HG03108 (cell line): ENCODE measurements at regions not wholly inside any gene's neighbourhood (a gene's known extent, or its start where the extent isn't known, plus 50 kb on each side); places are given as distances from the start of the nearest gene placed in this dataset.

ENCODE experiments used
- ATAC-seq: cut with Tn5 transposase; IDR thresholded peaks from one replicate; pipeline ENCODE4 v1.9.1; 2021; ENCODE audit warnings: moderate library complexity; ENCODE audit not compliant: unreplicated experiment

GRCh38 chr20:60310560-60311349, 352.5 kb downstream of the CDH26 start:
- no peak for ATAC-seq

DNA sequence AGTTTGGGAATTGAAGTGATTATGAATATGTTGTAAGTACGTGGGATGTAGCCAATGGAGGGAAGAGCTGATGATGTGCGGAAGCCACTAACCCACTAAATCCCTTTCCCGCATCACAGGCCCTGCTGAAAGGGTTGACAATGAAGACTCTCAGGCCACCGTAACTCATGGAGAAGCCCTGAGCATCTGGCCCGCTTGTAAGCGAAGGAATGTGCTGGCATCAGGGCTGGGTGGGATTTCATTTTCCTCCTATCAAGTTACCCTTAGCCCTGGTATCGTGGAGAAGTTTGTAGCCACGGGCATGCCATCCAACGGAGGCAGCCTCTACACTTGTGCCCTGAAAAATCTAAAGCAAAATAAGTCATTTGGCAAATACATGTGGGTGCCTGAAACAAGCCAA, 355.0 kb downstream of the CDH26 start:
- ATAC-seq: no peak

DNA sequence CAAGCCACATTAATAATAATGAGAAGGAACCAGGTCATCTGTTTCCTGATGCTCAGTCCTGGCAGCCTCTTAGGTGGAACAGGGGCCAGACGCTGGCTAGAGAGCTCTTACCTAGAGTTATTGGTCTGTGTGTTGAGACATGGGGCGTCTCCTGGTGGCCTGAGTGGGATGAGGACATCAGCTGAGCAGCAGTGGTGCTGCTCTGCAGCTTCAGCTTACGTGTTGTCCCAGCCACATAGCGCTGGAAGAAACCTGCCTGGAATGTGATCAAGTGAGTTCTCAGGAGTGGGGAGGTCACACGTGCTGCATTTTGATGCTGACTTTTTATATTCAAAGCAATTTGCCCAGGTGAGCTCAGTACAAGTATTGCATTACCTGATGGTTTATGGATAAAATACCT, 355.4 kb downstream of the CDH26 start:
- no peak for ATAC-seq

DNA sequence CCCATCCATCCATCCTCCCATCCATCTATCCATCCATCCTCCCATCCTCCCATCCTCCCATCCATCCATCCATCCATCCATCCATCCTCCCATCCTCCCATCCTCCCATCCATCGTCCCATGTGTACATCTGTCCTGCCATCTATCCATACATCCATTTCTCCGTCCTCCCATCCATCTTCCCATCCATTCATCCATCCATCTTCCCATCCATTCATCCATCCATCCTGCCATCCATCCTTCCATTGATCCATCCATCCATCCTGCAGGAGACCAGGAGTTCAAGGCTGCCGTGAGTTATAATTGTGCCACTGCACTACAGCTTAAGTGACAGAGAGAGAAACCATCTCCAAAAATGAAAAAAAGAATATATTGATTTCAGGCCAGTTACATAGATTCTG, 356.5 kb downstream of the CDH26 start:
- no peak for ATAC-seq

DNA sequence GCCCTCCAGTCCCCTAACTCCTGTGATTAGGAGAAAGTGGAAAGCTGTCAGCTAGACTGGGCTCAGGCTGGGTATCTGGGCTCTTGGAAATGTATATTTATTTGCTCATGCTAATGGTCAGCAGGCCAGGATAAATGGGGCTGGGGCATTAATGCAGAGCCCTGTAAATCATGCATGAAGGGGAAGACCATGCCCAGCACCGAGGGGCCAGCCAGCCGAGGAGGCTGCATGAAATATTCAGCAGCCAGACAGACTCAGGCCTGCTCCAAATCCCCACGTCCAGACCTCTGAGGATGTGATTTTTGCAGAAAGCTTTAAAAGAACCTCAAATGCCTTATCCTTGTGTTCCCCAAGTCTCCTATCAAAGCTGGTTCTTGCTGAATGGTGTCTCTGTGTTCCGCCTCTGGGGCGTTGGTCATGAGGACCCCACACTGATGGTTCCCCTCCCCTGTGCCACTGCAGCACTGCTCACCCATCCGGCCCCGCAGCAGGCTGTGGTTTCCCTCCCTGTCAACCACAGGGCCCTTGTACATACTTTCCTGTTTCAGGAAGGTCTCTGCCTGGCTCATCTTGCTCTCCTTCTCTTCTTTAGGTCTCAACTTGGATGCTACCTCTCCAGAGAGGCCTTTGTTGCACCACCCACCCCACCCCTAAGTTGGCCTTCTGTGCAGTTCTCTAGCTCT, 358.4 kb downstream of the CDH26 start:
- no peak for ATAC-seq

DNA sequence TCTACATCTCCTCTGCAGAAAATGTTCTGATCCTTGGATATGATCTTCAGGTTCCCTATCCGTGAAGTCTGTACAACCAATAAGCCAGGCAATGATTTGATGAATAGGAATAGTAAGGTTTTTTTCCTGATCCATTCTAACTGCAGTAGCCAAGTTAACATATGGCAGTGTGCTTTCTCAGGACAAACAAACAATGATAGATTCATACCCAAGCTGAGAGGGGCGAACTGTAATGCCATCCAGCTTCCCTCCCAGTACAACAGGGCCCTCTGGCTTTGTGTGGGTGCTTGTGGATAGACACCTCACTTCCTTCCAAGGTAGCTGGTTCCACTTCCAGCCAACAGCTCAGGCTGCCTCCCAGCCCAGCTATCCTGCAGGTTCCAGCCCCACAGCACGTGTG, 359.2 kb downstream of the CDH26 start:
- ATAC-seq: no peak

DNA sequence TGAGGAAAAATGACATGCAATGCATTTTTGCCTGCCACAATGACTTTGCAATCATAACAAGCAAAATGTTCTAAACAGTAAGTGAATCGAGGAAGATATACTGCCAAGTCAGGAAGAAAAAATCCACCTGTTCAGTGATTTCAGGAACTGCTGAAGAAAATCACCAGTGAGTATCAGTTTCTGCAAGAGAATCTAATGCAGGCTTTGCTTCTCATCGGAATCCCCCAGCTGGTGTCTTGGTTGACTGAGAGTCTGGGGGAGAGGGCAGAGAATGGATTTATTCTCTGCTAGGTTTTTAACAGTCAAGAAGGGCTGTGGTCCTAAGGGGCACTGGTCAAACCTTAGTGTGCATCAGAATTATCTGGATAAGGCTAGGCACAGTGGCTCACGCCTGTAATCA, 363.4 kb downstream of the CDH26 start:
- ATAC-seq: no peak

- no peak for ATAC-seq
Observed at GRCh38 chr20:60326821-60327220, 368.6 kb downstream of the CDH26 start.

DNA sequence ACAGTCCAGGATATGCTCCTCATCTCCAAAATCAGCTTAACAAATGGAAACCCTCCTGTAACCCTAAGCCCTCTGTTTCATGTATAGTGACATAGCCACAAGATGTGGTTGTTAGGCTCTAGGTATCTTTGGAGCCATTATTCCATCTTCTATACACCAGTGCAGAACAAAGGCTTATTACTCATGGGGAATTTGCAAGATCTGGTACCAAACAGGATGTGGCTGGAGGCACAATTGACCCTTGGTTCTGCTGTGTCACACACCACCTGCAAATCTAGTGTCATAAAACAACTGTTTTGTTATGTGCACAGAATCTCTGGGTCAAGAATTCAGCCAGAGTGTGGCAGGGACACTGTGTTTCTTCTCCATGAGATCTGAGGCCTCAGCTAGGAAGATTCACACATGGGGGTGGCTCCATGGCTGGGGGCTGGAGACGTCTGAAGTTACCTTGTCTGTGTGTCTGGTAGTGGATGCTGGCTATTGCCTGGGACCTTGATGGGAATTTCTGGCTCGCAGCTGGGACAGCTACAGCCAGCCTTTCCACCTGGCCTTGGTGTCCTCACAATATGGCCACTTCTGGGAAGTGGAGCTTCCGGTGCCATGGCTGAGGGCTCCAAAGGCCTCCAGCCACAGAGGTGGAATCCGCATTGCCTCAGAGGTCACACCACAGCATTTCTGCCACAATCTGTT, 369.9 kb downstream of the CDH26 start:
- ATAC-seq: no peak

- ATAC-seq: no peak
Observed at GRCh38 chr20:60330461-60330860, 372.2 kb downstream of the CDH26 start.

GRCh38 chr20:60331688-60332300, 373.6 kb downstream of the CDH26 start:
- no peak for ATAC-seq

GRCh38 chr20:60332523-60332922, 374.3 kb downstream of the CDH26 start:
- no peak for ATAC-seq

- no peak for ATAC-seq
Observed at GRCh38 chr20:60334911-60335310, 376.7 kb downstream of the CDH26 start.

DNA sequence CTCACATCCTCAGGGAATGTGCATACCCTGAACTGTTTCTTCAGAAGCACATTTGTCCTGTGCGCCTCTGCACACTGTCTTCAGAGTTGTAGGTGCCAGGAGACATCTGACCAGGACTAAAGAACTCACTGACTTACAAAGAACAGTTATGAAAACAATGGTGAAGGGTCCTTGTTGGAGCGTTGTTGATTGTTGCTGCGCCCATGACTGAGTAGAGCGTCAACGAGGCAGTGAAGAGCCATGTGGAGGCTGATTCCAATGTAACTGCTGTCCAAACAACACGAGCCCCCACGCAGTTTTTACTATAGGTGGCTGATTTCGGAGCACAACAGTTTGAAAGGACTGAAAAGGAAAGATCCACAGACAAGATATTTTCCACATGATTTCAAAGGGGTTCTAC, 380.3 kb downstream of the CDH26 start:
- ATAC-seq: no peak

GRCh38 chr20:60339738-60340137, 381.5 kb downstream of the CDH26 start:
- ATAC-seq: no peak

GRCh38 chr20:60340232-60340631, 382.0 kb downstream of the CDH26 start:
- ATAC-seq: no peak

DNA sequence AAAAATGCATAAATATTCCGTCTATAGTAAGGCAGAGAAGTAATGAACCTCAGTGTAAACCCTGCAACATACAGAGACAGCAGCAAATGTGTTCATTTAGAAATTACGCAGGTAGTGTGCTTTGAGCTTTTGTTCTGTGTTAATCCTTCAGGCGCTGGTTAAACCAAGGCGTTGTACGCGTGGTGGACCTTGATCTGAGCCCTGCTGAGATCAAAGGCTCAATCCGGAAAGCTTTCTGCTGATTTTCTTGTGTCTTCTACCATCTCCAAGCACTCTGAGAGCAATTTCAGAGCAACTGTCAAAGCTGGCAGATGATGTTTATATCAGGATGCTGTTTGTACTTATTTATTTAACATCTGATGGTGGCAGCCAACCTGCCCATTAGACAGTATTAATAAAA, 382.8 kb downstream of the CDH26 start:
- ATAC-seq: no peak

DNA sequence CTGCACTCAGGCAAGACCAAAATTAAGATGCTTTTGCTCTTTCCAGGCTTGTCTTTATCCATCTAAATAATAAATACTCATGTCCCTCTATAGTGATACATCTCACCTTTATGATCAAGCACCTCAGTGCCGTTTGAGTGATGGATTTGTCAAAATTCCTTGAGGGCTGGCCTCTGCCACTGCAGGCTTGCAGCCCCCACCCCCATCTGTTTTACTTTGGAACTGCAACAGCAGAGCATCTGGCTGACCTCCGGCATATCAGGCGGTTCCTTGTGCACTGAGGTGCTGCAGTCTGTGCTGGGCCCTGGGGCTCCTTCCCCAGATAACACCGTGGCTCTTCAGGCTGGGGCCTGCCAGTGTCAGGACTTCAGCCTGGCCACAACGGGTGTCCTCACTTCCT, 386.9 kb downstream of the CDH26 start:
- no peak for ATAC-seq

GRCh38 chr20:60349418-60349817, 391.2 kb downstream of the CDH26 start:
- ATAC-seq: no peak

- ATAC-seq: no peak
Observed at GRCh38 chr20:60352017-60352416, 393.8 kb downstream of the CDH26 start.

DNA sequence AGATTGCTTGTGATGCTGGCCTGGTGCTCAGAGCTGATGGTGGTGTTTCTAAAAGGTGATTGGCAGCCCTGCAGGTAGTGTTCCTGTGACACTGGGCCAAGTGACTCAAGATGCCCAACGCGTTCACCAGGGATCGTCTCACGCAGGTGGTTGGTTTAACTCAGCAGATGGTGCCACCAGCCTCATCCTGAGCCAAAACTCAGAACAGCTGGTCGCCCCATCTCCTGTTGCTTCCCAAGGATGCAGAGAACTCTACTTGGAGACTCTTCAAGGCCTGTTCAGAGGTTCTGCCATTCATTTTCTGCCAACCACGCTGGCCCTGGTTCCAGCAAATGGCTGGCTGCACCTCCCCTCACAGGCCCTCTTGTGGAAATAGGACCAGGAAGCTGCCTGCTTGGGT, 394.4 kb downstream of the CDH26 start:
- no peak for ATAC-seq
